ENCODE measurements at regions not wholly inside any gene's neighbourhood (a gene's known extent, or its start where the extent isn't known, plus 50 kb on each side); places are given as distances from the start of the nearest gene placed in this dataset.

- no peaks in the 10 kb centered on the region for H3K9me3 ChIP-seq
- no peak for DNase-seq
- H3K27me3 ChIP-seq = no peaks in the 10 kb centered on the region
- no peaks in the 10 kb centered on the region for H3K36me3 ChIP-seq
- no peaks in the 10 kb centered on the region for H3K4me1 ChIP-seq
- H3K4me3 ChIP-seq (ENCODE audit: low read depth, low read length) = no peak overlapping the region
- no peak for TF ChIP-seq CTCF (IDR thresholded peaks at IDR 0.05; ENCODE audit: low read depth, low read length)
These were observed 1149.2 kb downstream of the PCDH18 start for GRCh38 chr4:136383082-136383481.

- Histone ChIP-seq H3K27me3 (no peaks in the 10 kb centered on the region), H3K4me1 (no peaks in the 10 kb centered on the region), H3K4me3 (ENCODE audit: low read depth, low read length) (no peak overlapping the region), H3K36me3 (no peaks in the 10 kb centered on the region), H3K9me3 (no peaks in the 10 kb centered on the region)
- no peak for TF ChIP-seq CTCF (IDR thresholded peaks at IDR 0.05; ENCODE audit: low read depth, low read length)
- DNase-seq = no peak
These were observed 1161.1 kb downstream of the PCDH18 start for GRCh38 chr4:136371231-136371630.

- Histone ChIP-seq H3K36me3 (no peaks in the 10 kb centered on the region), H3K4me3 (ENCODE audit: low read depth, low read length) (no peak overlapping the region), H3K27me3 (no peaks in the 10 kb centered on the region), H3K9me3 (no peaks in the 10 kb centered on the region), H3K4me1 (no peaks in the 10 kb centered on the region)
- no peak for DNase-seq
- no peak for TF ChIP-seq CTCF (IDR thresholded peaks at IDR 0.05; ENCODE audit: low read depth, low read length)
These were observed 1163.2 kb downstream of the PCDH18 start for GRCh38 chr4:136369073-136369472.

GRCh38 chr4:136357556-136357955 is 1174.7 kb downstream of the PCDH18 start:
- no peak for TF ChIP-seq CTCF (IDR thresholded peaks at IDR 0.05; ENCODE audit: low read depth, low read length)
- no peaks in the 10 kb centered on the region for H3K36me3 ChIP-seq
- H3K27me3 ChIP-seq = no peaks in the 10 kb centered on the region
- H3K9me3 ChIP-seq = no peaks in the 10 kb centered on the region
- no peaks in the 10 kb centered on the region for H3K4me1 ChIP-seq
- H3K4me3 ChIP-seq (ENCODE audit: low read depth, low read length) = no peak overlapping the region
- no peak for DNase-seq

GRCh38 chr4:136355970-136356369 is 1176.3 kb downstream of the PCDH18 start:
- H3K4me3 ChIP-seq (ENCODE audit: low read depth, low read length) = no peak overlapping the region
- no peak for DNase-seq

GRCh38 chr4:136343340-136343739 is 1189.0 kb downstream of the PCDH18 start:
- H3K27me3 ChIP-seq = no peaks in the 10 kb centered on the region
- no peak overlapping the region for H3K4me3 ChIP-seq (ENCODE audit: low read depth, low read length)
- H3K4me1 ChIP-seq = no peaks in the 10 kb centered on the region
- no peak for DNase-seq
- H3K9me3 ChIP-seq = no peaks in the 10 kb centered on the region
- no peaks in the 10 kb centered on the region for H3K36me3 ChIP-seq
- TF ChIP-seq CTCF (IDR thresholded peaks at IDR 0.05; ENCODE audit: low read depth, low read length) = no peak

More at GRCh38 chr4:136355970-136356369, 1176.3 kb downstream of the PCDH18 start:
- Histone ChIP-seq H3K36me3 (no peaks in the 10 kb centered on the region), H3K27me3 (no peaks in the 10 kb centered on the region), H3K9me3 (no peaks in the 10 kb centered on the region), H3K4me1 (no peaks in the 10 kb centered on the region)
- no peak for TF ChIP-seq CTCF (IDR thresholded peaks at IDR 0.05; ENCODE audit: low read depth, low read length)

Data from BE2C (cell line).